ENCODE measurements at regions not wholly inside any gene's neighbourhood (a gene's known extent, or its start where the extent isn't known, plus 50 kb on each side); places are given as distances from the start of the nearest gene placed in this dataset.

DNA sequence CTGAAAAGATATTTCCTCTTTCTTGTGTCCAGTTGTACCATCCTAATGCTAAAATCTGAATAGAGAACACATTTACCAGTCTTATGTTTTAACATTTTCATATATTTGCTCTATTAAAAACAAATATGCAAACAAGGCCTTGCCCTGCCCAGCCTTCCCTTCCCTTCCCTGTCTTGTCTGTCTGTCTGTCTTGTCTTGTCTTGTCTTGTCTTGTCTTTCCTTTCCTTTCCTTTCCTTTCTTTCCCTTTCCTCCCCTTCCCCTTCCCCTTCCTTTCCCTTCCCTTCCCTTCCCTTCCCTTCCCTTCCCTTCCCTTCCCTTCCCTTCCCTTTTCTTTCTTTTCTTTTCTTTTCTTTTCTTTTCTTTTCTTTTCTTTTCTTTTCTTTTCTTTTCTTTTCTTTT lies 1103.5 kb downstream of the STIM2 start:
- TF ChIP-seq CTCF (IDR thresholded peaks at IDR 0.05; ENCODE audit: insufficient read depth, low read depth, low read length) (no peak), EZH2 (IDR thresholded peaks at IDR 0.05; ENCODE audit: insufficient read depth, low read length) (no peak)

Measured in astrocyte (in vitro differentiated cells and primary cell).